DOHH2 (cell line): ENCODE measurements at regions not wholly inside any gene's neighbourhood (a gene's known extent, or its start where the extent isn't known, plus 50 kb on each side); places are given as distances from the start of the nearest gene placed in this dataset.

Experiments used
- H3F3A ChIP-seq: fragments of 200-600 bp; sonication (generic), shearing (Covaris generic); 2 replicates; pipeline ENCODE4 v1.6.0; 2016; ENCODE audit warnings: antibody characterized with exemption, mild to moderate bottlenecking; ENCODE audit not compliant: control insufficient read depth, insufficient read depth
- H3K27ac ChIP-seq: fragments of 200-600 bp; sonication (generic); 2 replicates; pipeline ENCODE4 v1.5.1; 2014; ENCODE audit warnings: low read depth, mild to moderate bottlenecking, low read length, moderate library complexity
- H3K27me3 ChIP-seq: fragments of 200-600 bp; sonication (generic); 2 replicates; pipeline ENCODE4 v1.6.1; 2014; ENCODE audit warnings: mild to moderate bottlenecking, low read length, mixed read lengths; ENCODE audit not compliant: control insufficient read depth
- H3K36me3 ChIP-seq: fragments of 200-600 bp; sonication (generic); 2 replicates; pipeline ENCODE4 v1.6.1; 2014; ENCODE audit warnings: mild to moderate bottlenecking, low read length, moderate library complexity, mixed read lengths; ENCODE audit not compliant: control insufficient read depth
- H3K4me1 ChIP-seq: fragments of 200-600 bp; sonication (generic); 2 replicates; pipeline ENCODE4 v1.6.1; 2014; ENCODE audit warnings: mild to moderate bottlenecking, low read length, mixed read lengths; ENCODE audit not compliant: control insufficient read depth
- H3K4me2 ChIP-seq: fragments of 200-600 bp; sonication (generic); 2 replicates; pipeline ENCODE4 v1.6.0; 2014; ENCODE audit warnings: mild to moderate bottlenecking, low read length, moderate library complexity
- H3K4me3 ChIP-seq: fragments of 200-600 bp; sonication (generic); 2 replicates; pipeline ENCODE4 v1.5.1; 2014; ENCODE audit warnings: mild to moderate bottlenecking, low read length, mixed read lengths
- H3K79me2 ChIP-seq: fragments of 200-600 bp; sonication (generic); 2 replicates; pipeline ENCODE4 v1.6.1; 2014; ENCODE audit warnings: mild to moderate bottlenecking, low read length, mixed read lengths; ENCODE audit not compliant: control insufficient read depth
- H3K9me2 ChIP-seq: fragments of 200-600 bp; sonication (generic); replicated peaks from 2 replicates; pipeline ENCODE4 v1.6.1; 2014; ENCODE audit warnings: mild to moderate bottlenecking, low read length, mixed read lengths; ENCODE audit not compliant: control insufficient read depth
- H3K9me3 ChIP-seq: fragments of 200-600 bp; sonication (generic); 2 replicates; pipeline ENCODE4 v1.6.1; 2014; ENCODE audit warnings: antibody characterized with exemption, low read length, mixed read lengths; ENCODE audit not compliant: control insufficient read depth, insufficient read depth
- H4K20me1 ChIP-seq: fragments of 200-600 bp; sonication (generic); 2 replicates; pipeline ENCODE4 v1.6.0; 2014; ENCODE audit warnings: low read depth, mild to moderate bottlenecking, antibody characterized with exemption, low read length, moderate library complexity; ENCODE audit not compliant: control insufficient read depth, insufficient read depth
- EZH2phosphoT487 ChIP-seq: fragments of 200-600 bp; sonication (generic); IDR thresholded peaks from 2 replicates; pipeline ENCODE4 v1.6.1; 2017; ENCODE audit warnings: borderline replicate concordance, mild to moderate bottlenecking, antibody characterized with exemption, low read length, moderate library complexity, mixed read lengths
- TF ChIP-seq, protein P1 (sequence below): fragments of 200-600 bp; sonication (generic); IDR thresholded peaks from one replicate; pipeline ENCODE4 v1.5.1; 2014; ENCODE audit warnings: antibody characterized with exemption, mild to moderate bottlenecking, low read depth, low read length; ENCODE audit not compliant: poor library complexity, severe bottlenecking

- Histone ChIP-seq H3K9me2 (no peaks in the 10 kb centered on the region), H3K4me1 (0 out of 2 replicates have a peak, but pooled peaks cover 2% of the 10 kb centered on the region), H3K79me2 (no peaks in the 10 kb centered on the region), H3K9me3 (no peaks in the 10 kb centered on the region), H3K4me2 (no peak overlapping the region), H4K20me1 (no peaks in the 10 kb centered on the region), H3K4me3 (no peak overlapping the region), H3K36me3 (no peaks in the 10 kb centered on the region), H3F3A (no peaks in the 10 kb centered on the region), H3K27ac (no peak overlapping the region), H3K27me3 (no peaks in the 10 kb centered on the region)
- TF ChIP-seq, protein P1, sequence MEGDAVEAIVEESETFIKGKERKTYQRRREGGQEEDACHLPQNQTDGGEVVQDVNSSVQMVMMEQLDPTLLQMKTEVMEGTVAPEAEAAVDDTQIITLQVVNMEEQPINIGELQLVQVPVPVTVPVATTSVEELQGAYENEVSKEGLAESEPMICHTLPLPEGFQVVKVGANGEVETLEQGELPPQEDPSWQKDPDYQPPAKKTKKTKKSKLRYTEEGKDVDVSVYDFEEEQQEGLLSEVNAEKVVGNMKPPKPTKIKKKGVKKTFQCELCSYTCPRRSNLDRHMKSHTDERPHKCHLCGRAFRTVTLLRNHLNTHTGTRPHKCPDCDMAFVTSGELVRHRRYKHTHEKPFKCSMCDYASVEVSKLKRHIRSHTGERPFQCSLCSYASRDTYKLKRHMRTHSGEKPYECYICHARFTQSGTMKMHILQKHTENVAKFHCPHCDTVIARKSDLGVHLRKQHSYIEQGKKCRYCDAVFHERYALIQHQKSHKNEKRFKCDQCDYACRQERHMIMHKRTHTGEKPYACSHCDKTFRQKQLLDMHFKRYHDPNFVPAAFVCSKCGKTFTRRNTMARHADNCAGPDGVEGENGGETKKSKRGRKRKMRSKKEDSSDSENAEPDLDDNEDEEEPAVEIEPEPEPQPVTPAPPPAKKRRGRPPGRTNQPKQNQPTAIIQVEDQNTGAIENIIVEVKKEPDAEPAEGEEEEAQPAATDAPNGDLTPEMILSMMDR: no peak
- TF ChIP-seq EZH2phosphoT487: no peak
These were observed 314.6 kb downstream of the ADAMTS20 start for GRCh38 chr12:43237238-43237879.

DNA sequence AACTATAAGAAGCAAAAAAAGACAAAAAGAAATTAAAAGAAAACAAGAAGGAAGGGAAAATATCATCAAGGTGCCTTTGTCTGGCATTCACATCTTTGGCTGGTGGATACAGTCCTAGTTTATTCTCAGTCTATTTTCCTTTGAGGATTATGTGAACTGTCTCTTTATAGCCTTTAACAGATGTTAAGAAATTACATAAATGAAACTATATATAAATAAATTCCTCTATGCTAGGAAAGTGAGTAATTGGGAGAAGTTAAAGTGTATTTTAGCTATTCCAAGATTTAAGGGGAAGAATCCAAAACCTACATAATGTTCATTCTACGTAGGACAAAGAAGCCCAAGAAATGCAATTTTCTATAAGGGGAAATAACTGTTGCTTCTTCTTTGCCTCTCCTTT is 316.3 kb downstream of the ADAMTS20 start:
- no peak overlapping the region for H3K27ac ChIP-seq
- no peak overlapping the region for H3K4me2 ChIP-seq
- no peaks in the 10 kb centered on the region for H3K79me2 ChIP-seq
- no peaks in the 10 kb centered on the region for H3K9me3 ChIP-seq
- H3K27me3 ChIP-seq: no peaks in the 10 kb centered on the region
- H3K4me1 ChIP-seq: 0 out of 2 replicates have a peak, but pooled peaks cover 2% of the 10 kb centered on the region
- no peaks in the 10 kb centered on the region for H3K9me2 ChIP-seq
- no peak overlapping the region for H3K4me3 ChIP-seq
- H4K20me1 ChIP-seq: no peaks in the 10 kb centered on the region
- TF ChIP-seq, protein P1: no peak
- no peak for TF ChIP-seq EZH2phosphoT487
- H3F3A ChIP-seq: no peaks in the 10 kb centered on the region
- no peaks in the 10 kb centered on the region for H3K36me3 ChIP-seq

- Histone ChIP-seq H3K9me3 (no peaks in the 10 kb centered on the region), H3K4me1 (0 out of 2 replicates have a peak, but pooled peaks cover 2% of the 10 kb centered on the region), H3F3A (no peaks in the 10 kb centered on the region)
These were observed 318.1 kb downstream of the ADAMTS20 start for GRCh38 chr12:43233861-43234260.

More at GRCh38 chr12:43233861-43234260, 318.1 kb downstream of the ADAMTS20 start:
- Histone ChIP-seq H3K27ac (no peak overlapping the region), H3K27me3 (no peaks in the 10 kb centered on the region), H3K4me2 (no peak overlapping the region), H3K9me2 (no peaks in the 10 kb centered on the region), H3K79me2 (no peaks in the 10 kb centered on the region), H3K36me3 (no peaks in the 10 kb centered on the region), H4K20me1 (no peaks in the 10 kb centered on the region), H3K4me3 (no peak overlapping the region)
- TF ChIP-seq, protein P1: no peak
- TF ChIP-seq EZH2phosphoT487: no peak
